LNCaP clone FGC (cell line): ENCODE measurements at regions not wholly inside any gene's neighbourhood (a gene's known extent, or its start where the extent isn't known, plus 50 kb on each side); places are given as distances from the start of the nearest gene placed in this dataset.
A peak's percentile ranks its signal among the peaks of the same experiment; 100 is the strongest.

ENCODE experiments used
- DNase-seq: peaks from one replicate; pipeline ENCODE4 v3.0.0-alpha.2; 2011; ENCODE audit warnings: low read depth
- H3K4me3 ChIP-seq: 2 replicates; pipeline ENCODE4 v1.5.1; 2011; ENCODE audit warnings: mild to moderate bottlenecking, low read depth, low read length, control low read depth
- CTCF ChIP-seq: IDR thresholded peaks from 2 replicates; pipeline ENCODE4 v1.5.1; 2012; ENCODE audit warnings: mild to moderate bottlenecking; ENCODE audit not compliant: control insufficient read depth, insufficient read depth; ENCODE audit errors: extremely low read depth

GRCh38 chr5:13253111-13253510 is 691.4 kb downstream of the DNAH5 start:
- DNase-seq = no peak
- no peak overlapping the region for H3K4me3 ChIP-seq
- TF ChIP-seq CTCF = no peak

GRCh38 chr5:13252699-13253098 is 691.8 kb downstream of the DNAH5 start:
- no peak for TF ChIP-seq CTCF
- DNase-seq = no peak
- no peak overlapping the region for H3K4me3 ChIP-seq

- no peak for TF ChIP-seq CTCF
- no peak for DNase-seq
- no peak overlapping the region for H3K4me3 ChIP-seq
These were observed 692.7 kb downstream of the DNAH5 start for GRCh38 chr5:13251623-13252376.

GRCh38 chr5:13250464-13251291 is 693.8 kb downstream of the DNAH5 start:
- no peak for DNase-seq
- TF ChIP-seq CTCF = peak; percentile 65
- no peak overlapping the region for H3K4me3 ChIP-seq

- TF ChIP-seq CTCF = no peak
- H3K4me3 ChIP-seq = no peak overlapping the region
- DNase-seq = no peak
These were observed 694.6 kb downstream of the DNAH5 start for GRCh38 chr5:13249854-13250253.

- TF ChIP-seq CTCF = no peak
- H3K4me3 ChIP-seq = no peak overlapping the region
These were observed 696.2 kb downstream of the DNAH5 start for GRCh38 chr5:13248253-13248652.

More at GRCh38 chr5:13248253-13248652, 696.2 kb downstream of the DNAH5 start:
- no peak for DNase-seq
